ENCODE measurements at regions not wholly inside any gene's neighbourhood (a gene's known extent, or its start where the extent isn't known, plus 50 kb on each side); places are given as distances from the start of the nearest gene placed in this dataset.

- no peaks in the 10 kb centered on the region for H3K36me3 ChIP-seq (ENCODE audit: insufficient read depth, low read length, poor library complexity, severe bottlenecking)
- H3K4me3 ChIP-seq (ENCODE audit: low read depth, low read length, poor library complexity, severe bottlenecking): no peak overlapping the region
- DNase-seq (ENCODE audit: low spot score): no peak
- no peaks in the 10 kb centered on the region for H3K4me1 ChIP-seq (ENCODE audit: insufficient read depth, low read length, poor library complexity, severe bottlenecking)
- H3K27ac ChIP-seq (ENCODE audit: low read depth, low read length, poor library complexity, severe bottlenecking): no peak overlapping the region
- no TSS peak for BruUV-seq (replicated peaks)
- TF ChIP-seq CTCF (conservative IDR thresholded peaks at IDR 0.05; ENCODE audit: low read depth, low read length): no peak
- TF ChIP-seq EZH2 (IDR thresholded peaks at IDR 0.05; ENCODE audit: borderline replicate concordance, low read depth, low read length, poor library complexity, severe bottlenecking): no peak
- CTCF ChIA-PET: no interaction called here
- peaks cover 22% of the 10 kb centered on the region for H3K27me3 ChIP-seq (replicated peaks; ENCODE audit: insufficient read depth, low read depth, low read length, poor library complexity)
- POLR2A ChIA-PET (ENCODE audit: low non-redundant PET): no interaction called here
- H3K9me3 ChIP-seq (ENCODE audit: low read depth, low read length, poor library complexity, severe bottlenecking): no peaks in the 10 kb centered on the region
- intact Hi-C loops (cut with micrococcal nuclease; ENCODE audit: unreplicated experiment): no loop called here
These were observed 128.2 kb upstream of the ARGLU1 start for GRCh38 chr13:106696140-106696539.

- intact Hi-C loops (cut with micrococcal nuclease; ENCODE audit: unreplicated experiment): no loop called here
- Histone ChIP-seq H3K27me3 (replicated peaks; ENCODE audit: insufficient read depth, low read depth, low read length, poor library complexity) (peaks cover 16% of the 10 kb centered on the region), H3K4me3 (ENCODE audit: low read depth, low read length, poor library complexity, severe bottlenecking) (no peak overlapping the region), H3K36me3 (ENCODE audit: insufficient read depth, low read length, poor library complexity, severe bottlenecking) (no peaks in the 10 kb centered on the region), H3K9me3 (ENCODE audit: low read depth, low read length, poor library complexity, severe bottlenecking) (no peaks in the 10 kb centered on the region), H3K4me1 (ENCODE audit: insufficient read depth, low read length, poor library complexity, severe bottlenecking) (no peaks in the 10 kb centered on the region), H3K27ac (ENCODE audit: low read depth, low read length, poor library complexity, severe bottlenecking) (no peak overlapping the region)
- ChIA-PET CTCF (no interaction called here), POLR2A (ENCODE audit: low non-redundant PET) (no interaction called here)
- TF ChIP-seq EZH2 (IDR thresholded peaks at IDR 0.05; ENCODE audit: borderline replicate concordance, low read depth, low read length, poor library complexity, severe bottlenecking) (no peak), CTCF (conservative IDR thresholded peaks at IDR 0.05; ENCODE audit: low read depth, low read length) (no peak)
- DNase-seq (ENCODE audit: low spot score): no peak
- BruUV-seq (replicated peaks): no TSS peak
These were observed 127.2 kb upstream of the ARGLU1 start for GRCh38 chr13:106695139-106695538.

- BruUV-seq (replicated peaks): no TSS peak
- POLR2A ChIA-PET (ENCODE audit: low non-redundant PET): no interaction called here
These were observed 123.9 kb upstream of the ARGLU1 start for GRCh38 chr13:106691861-106692260.

GRCh38 chr13:106691341-106691740 lies 123.4 kb upstream of the ARGLU1 start:
- TF ChIP-seq CTCF (conservative IDR thresholded peaks at IDR 0.05; ENCODE audit: low read depth, low read length) (no peak), EZH2 (IDR thresholded peaks at IDR 0.05; ENCODE audit: borderline replicate concordance, low read depth, low read length, poor library complexity, severe bottlenecking) (no peak)
- H3K4me1 ChIP-seq (ENCODE audit: insufficient read depth, low read length, poor library complexity, severe bottlenecking): no peaks in the 10 kb centered on the region
- no peak for DNase-seq (ENCODE audit: low spot score)
- POLR2A ChIA-PET (ENCODE audit: low non-redundant PET): no interaction called here
- BruUV-seq (replicated peaks): no TSS peak
- no peaks in the 10 kb centered on the region for H3K9me3 ChIP-seq (ENCODE audit: low read depth, low read length, poor library complexity, severe bottlenecking)
- CTCF ChIA-PET: no interaction called here
- no peak overlapping the region for H3K4me3 ChIP-seq (ENCODE audit: low read depth, low read length, poor library complexity, severe bottlenecking)
- intact Hi-C loops (cut with micrococcal nuclease; ENCODE audit: unreplicated experiment): no loop called here
- no peaks in the 10 kb centered on the region for H3K36me3 ChIP-seq (ENCODE audit: insufficient read depth, low read length, poor library complexity, severe bottlenecking)
- H3K27me3 ChIP-seq (replicated peaks; ENCODE audit: insufficient read depth, low read depth, low read length, poor library complexity): peaks cover 16% of the 10 kb centered on the region
- H3K27ac ChIP-seq (ENCODE audit: low read depth, low read length, poor library complexity, severe bottlenecking): no peak overlapping the region

More at GRCh38 chr13:106691861-106692260, 123.9 kb upstream of the ARGLU1 start:
- no peak overlapping the region for H3K4me3 ChIP-seq (ENCODE audit: low read depth, low read length, poor library complexity, severe bottlenecking)
- no peak overlapping the region for H3K27ac ChIP-seq (ENCODE audit: low read depth, low read length, poor library complexity, severe bottlenecking)
- intact Hi-C loops (cut with micrococcal nuclease; ENCODE audit: unreplicated experiment): no loop called here
- peaks cover 16% of the 10 kb centered on the region for H3K27me3 ChIP-seq (replicated peaks; ENCODE audit: insufficient read depth, low read depth, low read length, poor library complexity)
- CTCF ChIA-PET: no interaction called here
- no peaks in the 10 kb centered on the region for H3K4me1 ChIP-seq (ENCODE audit: insufficient read depth, low read length, poor library complexity, severe bottlenecking)
- no peaks in the 10 kb centered on the region for H3K36me3 ChIP-seq (ENCODE audit: insufficient read depth, low read length, poor library complexity, severe bottlenecking)
- no peaks in the 10 kb centered on the region for H3K9me3 ChIP-seq (ENCODE audit: low read depth, low read length, poor library complexity, severe bottlenecking)
- DNase-seq (ENCODE audit: low spot score): no peak
- TF ChIP-seq EZH2 (IDR thresholded peaks at IDR 0.05; ENCODE audit: borderline replicate concordance, low read depth, low read length, poor library complexity, severe bottlenecking): no peak

Measured in A673 (cell line).